ENCODE measurements at regions not wholly inside any gene's neighbourhood (a gene's known extent, or its start where the extent isn't known, plus 50 kb on each side); places are given as distances from the start of the nearest gene placed in this dataset.

- TF ChIP-seq CTCF (IDR thresholded peaks at IDR 0.05), result no peak
- no peak for TF ChIP-seq POLR2A (IDR thresholded peaks at IDR 0.05)
Measured at GRCh38 chr16:5523829-5524228, 426.2 kb upstream of the EEF2KMT start.
